ENCODE measurements at regions not wholly inside any gene's neighbourhood (a gene's known extent, or its start where the extent isn't known, plus 50 kb on each side); places are given as distances from the start of the nearest gene placed in this dataset.

DNA sequence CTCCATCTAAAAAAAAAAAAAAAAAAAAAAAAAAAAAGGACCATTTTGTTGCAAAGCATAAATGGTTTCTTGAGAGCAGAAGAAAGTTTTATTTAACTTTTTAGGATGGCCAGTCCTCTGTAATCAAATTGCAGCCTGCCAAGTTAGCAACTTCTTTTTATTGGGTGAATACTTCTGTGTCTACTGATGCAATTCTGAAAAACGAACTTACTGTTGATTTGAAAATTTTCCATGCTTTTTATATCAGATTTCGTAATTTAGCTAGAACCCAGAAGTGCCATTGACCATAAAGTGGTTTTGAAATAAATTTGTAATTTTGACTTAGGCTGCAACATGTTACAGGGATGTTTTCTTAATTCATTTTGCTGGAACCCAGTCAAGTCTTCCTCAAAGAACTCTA lies 269.1 kb upstream of the ACTBL2 start:
- TF ChIP-seq, protein P1, sequence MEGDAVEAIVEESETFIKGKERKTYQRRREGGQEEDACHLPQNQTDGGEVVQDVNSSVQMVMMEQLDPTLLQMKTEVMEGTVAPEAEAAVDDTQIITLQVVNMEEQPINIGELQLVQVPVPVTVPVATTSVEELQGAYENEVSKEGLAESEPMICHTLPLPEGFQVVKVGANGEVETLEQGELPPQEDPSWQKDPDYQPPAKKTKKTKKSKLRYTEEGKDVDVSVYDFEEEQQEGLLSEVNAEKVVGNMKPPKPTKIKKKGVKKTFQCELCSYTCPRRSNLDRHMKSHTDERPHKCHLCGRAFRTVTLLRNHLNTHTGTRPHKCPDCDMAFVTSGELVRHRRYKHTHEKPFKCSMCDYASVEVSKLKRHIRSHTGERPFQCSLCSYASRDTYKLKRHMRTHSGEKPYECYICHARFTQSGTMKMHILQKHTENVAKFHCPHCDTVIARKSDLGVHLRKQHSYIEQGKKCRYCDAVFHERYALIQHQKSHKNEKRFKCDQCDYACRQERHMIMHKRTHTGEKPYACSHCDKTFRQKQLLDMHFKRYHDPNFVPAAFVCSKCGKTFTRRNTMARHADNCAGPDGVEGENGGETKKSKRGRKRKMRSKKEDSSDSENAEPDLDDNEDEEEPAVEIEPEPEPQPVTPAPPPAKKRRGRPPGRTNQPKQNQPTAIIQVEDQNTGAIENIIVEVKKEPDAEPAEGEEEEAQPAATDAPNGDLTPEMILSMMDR (IDR thresholded peaks at IDR 0.05), result no peak
- no peak for TF ChIP-seq EZH2phosphoT487 (IDR thresholded peaks at IDR 0.05)
- TF ChIP-seq EZH2 (IDR thresholded peaks at IDR 0.05), result no peak
